ENCODE measurements at regions not wholly inside any gene's neighbourhood (a gene's known extent, or its start where the extent isn't known, plus 50 kb on each side); places are given as distances from the start of the nearest gene placed in this dataset.

DNA sequence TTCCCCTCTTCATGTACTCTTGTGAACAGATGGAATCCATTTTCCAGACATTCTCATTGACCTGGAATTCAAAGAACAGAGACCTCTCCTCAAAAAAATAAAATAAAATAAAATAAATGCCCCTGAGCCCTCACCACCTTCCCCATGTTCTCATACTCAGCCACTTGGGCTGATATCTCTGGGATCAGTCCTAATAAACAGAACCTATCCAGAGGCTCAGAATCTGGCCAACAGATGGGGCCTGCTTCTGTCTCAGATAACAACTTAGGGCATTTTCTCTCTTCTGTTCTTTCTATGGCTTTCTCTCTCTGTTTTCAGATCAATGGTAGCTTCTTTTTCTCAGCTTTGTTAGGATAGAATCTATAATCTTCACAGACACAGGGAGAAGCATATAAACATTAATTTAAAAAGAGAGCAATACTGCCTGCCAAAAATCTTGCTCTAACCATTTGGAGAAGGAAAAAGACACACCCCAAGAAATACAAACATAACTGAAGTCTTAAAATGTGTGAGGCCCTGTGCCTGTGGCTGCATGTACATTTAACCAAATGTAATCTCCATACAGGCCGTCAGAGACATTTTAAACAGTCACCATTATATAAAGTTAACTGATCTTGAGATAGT, 907.1 kb downstream of the FAT4 start:
- TF ChIP-seq POLR2A (IDR thresholded peaks at IDR 0.05; ENCODE audit: low read depth, low read length), result no peak
- TF ChIP-seq FOS (IDR thresholded peaks at IDR 0.05; ENCODE audit: borderline replicate concordance, insufficient read depth, low read length), result no peak
- TF ChIP-seq, protein P1, sequence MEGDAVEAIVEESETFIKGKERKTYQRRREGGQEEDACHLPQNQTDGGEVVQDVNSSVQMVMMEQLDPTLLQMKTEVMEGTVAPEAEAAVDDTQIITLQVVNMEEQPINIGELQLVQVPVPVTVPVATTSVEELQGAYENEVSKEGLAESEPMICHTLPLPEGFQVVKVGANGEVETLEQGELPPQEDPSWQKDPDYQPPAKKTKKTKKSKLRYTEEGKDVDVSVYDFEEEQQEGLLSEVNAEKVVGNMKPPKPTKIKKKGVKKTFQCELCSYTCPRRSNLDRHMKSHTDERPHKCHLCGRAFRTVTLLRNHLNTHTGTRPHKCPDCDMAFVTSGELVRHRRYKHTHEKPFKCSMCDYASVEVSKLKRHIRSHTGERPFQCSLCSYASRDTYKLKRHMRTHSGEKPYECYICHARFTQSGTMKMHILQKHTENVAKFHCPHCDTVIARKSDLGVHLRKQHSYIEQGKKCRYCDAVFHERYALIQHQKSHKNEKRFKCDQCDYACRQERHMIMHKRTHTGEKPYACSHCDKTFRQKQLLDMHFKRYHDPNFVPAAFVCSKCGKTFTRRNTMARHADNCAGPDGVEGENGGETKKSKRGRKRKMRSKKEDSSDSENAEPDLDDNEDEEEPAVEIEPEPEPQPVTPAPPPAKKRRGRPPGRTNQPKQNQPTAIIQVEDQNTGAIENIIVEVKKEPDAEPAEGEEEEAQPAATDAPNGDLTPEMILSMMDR (IDR thresholded peaks at IDR 0.05; ENCODE audit: extremely low read depth in 1 of 2, insufficient read depth in 1 of 2, low read depth in 1 of 2, low read length in 2 of 2), result no peak
- no peak for TF ChIP-seq MYC (IDR thresholded peaks at IDR 0.05; ENCODE audit: low read depth, low read length)
- TF ChIP-seq POLR2AphosphoS5 (IDR thresholded peaks at IDR 0.05; ENCODE audit: insufficient read depth, low read depth, low read length), result no peak
- no peak for TF ChIP-seq EZH2 (IDR thresholded peaks at IDR 0.05; ENCODE audit: borderline replicate concordance, low read depth, low read length, severe bottlenecking)
- no peak for TF ChIP-seq JUN (IDR thresholded peaks at IDR 0.05; ENCODE audit: borderline replicate concordance, insufficient read depth, insufficient read length, low read depth)
